SU-DHL-6 (cell line): ENCODE measurements at regions not wholly inside any gene's neighbourhood (a gene's known extent, or its start where the extent isn't known, plus 50 kb on each side); places are given as distances from the start of the nearest gene placed in this dataset.

ENCODE experiments used
- H2AFZ ChIP-seq: fragments of 200-600 bp; sonication (generic); 2 replicates; pipeline ENCODE4 v1.6.1; 2014; ENCODE audit warnings: low read depth, mild to moderate bottlenecking, moderate library complexity, mixed read lengths, antibody characterized with exemption, low read length; ENCODE audit not compliant: severe bottlenecking
- H3F3A ChIP-seq: fragments of 200-600 bp; shearing (Covaris generic); 2 replicates; pipeline ENCODE4 v1.6.0; 2016; ENCODE audit warnings: antibody characterized with exemption, mild to moderate bottlenecking; ENCODE audit not compliant: insufficient read depth
- H3K27ac ChIP-seq: fragments of 200-600 bp; sonication (generic); 2 replicates; pipeline ENCODE4 v1.5.1; 2016; ENCODE audit warnings: low read depth, mild to moderate bottlenecking, low read length, moderate library complexity, mixed read lengths
- H3K27me3 ChIP-seq: fragments of 200-600 bp; sonication (generic), shearing (Covaris generic); 2 replicates; pipeline ENCODE4 v1.6.0; 2014; ENCODE audit warnings: mild to moderate bottlenecking, low read length
- H3K36me3 ChIP-seq: fragments of 200-600 bp; sonication (generic); 2 replicates; pipeline ENCODE4 v1.6.1; 2014; ENCODE audit warnings: mild to moderate bottlenecking, low read length, mixed read lengths
- H3K4me2 ChIP-seq: fragments of 300-600, 200-600 bp; shearing (Covaris generic), sonication (generic); 2 replicates; pipeline ENCODE4 v1.6.0; 2014; ENCODE audit warnings: low read length, low read depth, mild to moderate bottlenecking; ENCODE audit not compliant: poor library complexity, severe bottlenecking
- H3K4me3 ChIP-seq: fragments of 200-600 bp; sonication (generic); 2 replicates; pipeline ENCODE4 v1.5.1; 2014; ENCODE audit warnings: antibody characterized with exemption, low read length, mild to moderate bottlenecking, mixed read lengths; ENCODE audit not compliant: insufficient read depth, poor library complexity, severe bottlenecking
- H3K79me2 ChIP-seq: fragments of 200-600 bp; sonication (generic); 2 replicates; pipeline ENCODE4 v1.6.1; 2014; ENCODE audit warnings: mild to moderate bottlenecking, low read length, moderate library complexity; ENCODE audit not compliant: insufficient read depth
- H3K9ac ChIP-seq: fragments of 200-600 bp; sonication (generic); 2 replicates; pipeline ENCODE4 v1.7.0; 2014; ENCODE audit warnings: mild to moderate bottlenecking, low read length
- H3K9me2 ChIP-seq: fragments of 200-600 bp; sonication (generic); replicated peaks from 2 replicates; pipeline ENCODE4 v1.6.1; 2014; ENCODE audit warnings: low read length; ENCODE audit not compliant: insufficient read depth
- H3K9me3 ChIP-seq: fragments of 200-600 bp; sonication (generic); 2 replicates; pipeline ENCODE4 v1.6.1; 2014; ENCODE audit warnings: low read length, mixed read lengths; ENCODE audit not compliant: insufficient read depth
- H4K20me1 ChIP-seq: fragments of 200-600 bp; sonication (generic); 2 replicates; pipeline ENCODE4 v1.6.1; 2014; ENCODE audit warnings: low read depth, mild to moderate bottlenecking, antibody characterized with exemption, low read length, moderate library complexity, mixed read lengths
- CTCF ChIP-seq: fragments of 200-600 bp; sonication (generic); IDR thresholded peaks from one replicate; pipeline ENCODE4 v1.5.1; 2017; ENCODE audit warnings: antibody characterized with exemption, mild to moderate bottlenecking, low read length, moderate library complexity; ENCODE audit not compliant: insufficient read depth, poor library complexity, severe bottlenecking
- EZH2phosphoT487 ChIP-seq: fragments of 200-600 bp; sonication (generic), shearing (Covaris generic); conservative IDR thresholded peaks from 2 replicates; pipeline ENCODE4 v1.6.1; 2018; ENCODE audit warnings: mild to moderate bottlenecking, antibody characterized with exemption, low read length, moderate library complexity, mixed read lengths

GRCh38 chr1:36612881-36613280, 130.2 kb upstream of the CSF3R start:
- Histone ChIP-seq H3K79me2 (no peaks in the 10 kb centered on the region), H3K4me2 (no peak overlapping the region), H3K4me3 (no peak overlapping the region), H2AFZ (no peak overlapping the region), H3K9me2 (no peaks in the 10 kb centered on the region), H3F3A (no peaks in the 10 kb centered on the region), H3K27ac (no peak overlapping the region), H3K36me3 (no peaks in the 10 kb centered on the region), H3K9ac (no peak overlapping the region), H3K9me3 (no peaks in the 10 kb centered on the region), H4K20me1 (no peaks in the 10 kb centered on the region), H3K27me3 (no peaks in the 10 kb centered on the region)
- TF ChIP-seq EZH2phosphoT487 (no peak), CTCF (no peak)

GRCh38 chr1:36612121-36612520, 129.4 kb upstream of the CSF3R start:
- Histone ChIP-seq H3K27ac (no peak overlapping the region), H3K9ac (no peak overlapping the region), H3K9me2 (no peaks in the 10 kb centered on the region), H2AFZ (no peak overlapping the region), H3K4me2 (no peak overlapping the region), H3K36me3 (no peaks in the 10 kb centered on the region), H3K27me3 (no peaks in the 10 kb centered on the region), H3K9me3 (no peaks in the 10 kb centered on the region), H4K20me1 (no peaks in the 10 kb centered on the region), H3K79me2 (no peaks in the 10 kb centered on the region), H3F3A (no peaks in the 10 kb centered on the region), H3K4me3 (no peak overlapping the region)
- TF ChIP-seq EZH2phosphoT487 (no peak), CTCF (no peak)

- no peak overlapping the region for H3K27ac ChIP-seq
- H3K4me3 ChIP-seq, result no peak overlapping the region
- H3K9ac ChIP-seq, result no peak overlapping the region
- H3K79me2 ChIP-seq, result no peaks in the 10 kb centered on the region
- 0 out of 2 replicates have a peak, but pooled peaks have one; percentile 31 for TF ChIP-seq EZH2phosphoT487
- TF ChIP-seq CTCF, result peak; percentile 91
- H3K27me3 ChIP-seq, result no peaks in the 10 kb centered on the region
- H3K4me2 ChIP-seq, result no peak overlapping the region
- no peaks in the 10 kb centered on the region for H3K9me2 ChIP-seq
- H3K9me3 ChIP-seq, result no peaks in the 10 kb centered on the region
- H4K20me1 ChIP-seq, result no peaks in the 10 kb centered on the region
- no peaks in the 10 kb centered on the region for H3K36me3 ChIP-seq
- no peak overlapping the region for H2AFZ ChIP-seq
- H3F3A ChIP-seq, result no peaks in the 10 kb centered on the region
These were observed 126.7 kb upstream of the CSF3R start for GRCh38 chr1:36609241-36610027.
